Astrocyte of the spinal cord (primary cell): ENCODE measurements at regions not wholly inside any gene's neighbourhood (a gene's known extent, or its start where the extent isn't known, plus 50 kb on each side); places are given as distances from the start of the nearest gene placed in this dataset.
"Not testable (repeated sequence)": the region's sequence is repeated elsewhere in the genome, so short reads cannot be mapped to it uniquely, and the experiment has no call there.

Source experiments
- DNase-seq: peaks from one replicate; pipeline ENCODE4 v3.0.0; 2011; ENCODE audit warnings: low read depth, low spot score
- H3K4me3 ChIP-seq: 2 replicates; pipeline ENCODE4 v1.5.1; 2011; ENCODE audit warnings: low read depth, mild to moderate bottlenecking, low read length, moderate library complexity
- CTCF ChIP-seq: IDR thresholded peaks from 2 replicates; pipeline ENCODE4 v1.5.1; 2012; ENCODE audit warnings: low read depth, mild to moderate bottlenecking, low read length, inconsistent platforms
- in situ Hi-C: cut with HindIII; loops from 2 replicates; pipeline ENCODE4 v1.10.0; 2017; ENCODE audit warnings: low sequenced_read_pairs

GRCh38 chr22:40094485-40094884, 83.2 kb upstream of the TNRC6B start:
- in situ Hi-C loops, result no loop called here
- no peak for TF ChIP-seq CTCF
- no peak overlapping the region for H3K4me3 ChIP-seq
- no peak for DNase-seq

- H3K4me3 ChIP-seq, in situ Hi-C loops, DNase-seq: not testable (repeated sequence)
Observed at GRCh38 chr22:40099887-40100286, 77.8 kb upstream of the TNRC6B start.

- no peak overlapping the region for H3K4me3 ChIP-seq
- TF ChIP-seq CTCF, result no peak
- no peak for DNase-seq
- in situ Hi-C loops, result no loop called here
Observed at GRCh38 chr22:40105755-40106154, 72.0 kb upstream of the TNRC6B start.

- TF ChIP-seq CTCF, result no peak
- no peak overlapping the region for H3K4me3 ChIP-seq
- in situ Hi-C loops, result no loop called here
- no peak for DNase-seq
Observed at GRCh38 chr22:40107244-40107643, 70.5 kb upstream of the TNRC6B start.

- TF ChIP-seq CTCF, result no peak
- in situ Hi-C loops, result no loop called here
- H3K4me3 ChIP-seq, result no peak overlapping the region
- DNase-seq, result peak; percentile 5
Observed at GRCh38 chr22:40107851-40108378, 69.8 kb upstream of the TNRC6B start.

GRCh38 chr22:40108396-40108795, 69.3 kb upstream of the TNRC6B start:
- H3K4me3 ChIP-seq, result no peak overlapping the region
- DNase-seq, result no peak
- no peak for TF ChIP-seq CTCF
- in situ Hi-C loops, result no loop called here

- H3K4me3 ChIP-seq, DNase-seq, in situ Hi-C loops: not testable (repeated sequence)
Observed at GRCh38 chr22:40108926-40109325, 68.8 kb upstream of the TNRC6B start.

GRCh38 chr22:40111451-40111850, 66.3 kb upstream of the TNRC6B start:
- H3K4me3 ChIP-seq, result no peak overlapping the region
- no peak for DNase-seq
- TF ChIP-seq CTCF, result no peak
- in situ Hi-C loops, result no loop called here
